H1 (cell line): ENCODE measurements at regions not wholly inside any gene's neighbourhood (a gene's known extent, or its start where the extent isn't known, plus 50 kb on each side); places are given as distances from the start of the nearest gene placed in this dataset.

Source experiments
- CTCF ChIA-PET: fragments of 300-600 bp; sonication (Branson Sonifier 250); formaldehyde crosslinking; loops from one replicate; lab custom pipeline; 2021; ENCODE audit not compliant: partially characterized antibody; lab: Charles Lee
- POLR2A ChIA-PET: fragments of 300-600 bp; sonication (Branson Sonifier 250); formaldehyde crosslinking; loops from one replicate; lab custom pipeline; 2021; ENCODE audit warnings: inconsistent platforms; ENCODE audit not compliant: partially characterized antibody; lab: Charles Lee
- DNase-seq, 2 experiments: peaks; one replicate each; pipeline versions ENCODE4 v3.0.0 to v3.0.0-alpha.2; 2010 to 2022; ENCODE audit warnings: low spot score in 2 of 2, low read depth in 1 of 2, mixed read lengths in 1 of 2
- FAIRE-seq: peaks from 2 replicates; lab custom pipeline; 2011; peaks lifted over from hg19 to GRCh38; lab: Jason Lieb, UNC
- H2AFZ ChIP-seq: 2 replicates; pipeline ENCODE4 v1.8.1; 2012; ENCODE audit warnings: low read length, inconsistent platforms
- H2AK5ac ChIP-seq: 2 replicates; pipeline ENCODE4 v1.6.1; 2013; ENCODE audit warnings: low read depth, low read length
- H2BK120ac ChIP-seq: replicated peaks from 2 replicates; pipeline ENCODE3; 2013; ENCODE audit warnings: low read depth, low read length, inconsistent platforms
- H2BK12ac ChIP-seq: 2 replicates; pipeline ENCODE4 v1.6.1; 2013; ENCODE audit warnings: low read depth, low read length
- H2BK15ac ChIP-seq: 2 replicates; pipeline ENCODE4 v1.6.1; 2013; ENCODE audit warnings: low read length
- H2BK20ac ChIP-seq: 2 replicates; pipeline ENCODE4 v1.6.1; 2013; ENCODE audit warnings: low read length
- H2BK5ac ChIP-seq: 2 replicates; pipeline ENCODE4 v1.6.1; 2013; ENCODE audit warnings: low read depth, low read length
- H3K14ac ChIP-seq: 2 replicates; pipeline ENCODE4 v1.6.1; 2013; ENCODE audit warnings: inconsistent platforms; ENCODE audit not compliant: insufficient read length
- H3K18ac ChIP-seq: 2 replicates; pipeline ENCODE4 v1.6.1; 2013; ENCODE audit warnings: low read length; ENCODE audit errors: extremely low read depth
- H3K23ac ChIP-seq: 2 replicates; pipeline ENCODE4 v1.6.1; 2013; ENCODE audit warnings: inconsistent platforms; ENCODE audit not compliant: insufficient read length
- H3K23me2 ChIP-seq: 2 replicates; pipeline ENCODE4 v1.6.1; 2013; ENCODE audit warnings: low read depth, low read length
- H3K27ac ChIP-seq: 2 replicates; pipeline ENCODE4 v1.6.1; 2011; ENCODE audit warnings: low read depth, low read length, inconsistent platforms
- H3K27me3 ChIP-seq, 4 experiments: replicated peaks in 1 of 4; 1 replicate in 1 of 4; 2 replicates in 3 of 4; pipeline versions ENCODE4 v1.6.1 to v1.8.1; 2011 to 2013; ENCODE audit warnings: low read length in 3 of 4, mild to moderate bottlenecking in 3 of 4, inconsistent platforms in 2 of 4, mixed read lengths in 2 of 4, moderate library complexity in 1 of 4; ENCODE audit not compliant: control insufficient read depth in 3 of 4, insufficient read depth in 3 of 4; ENCODE audit errors: extremely low read depth in 1 of 4
- H3K36me3 ChIP-seq, 4 experiments: 2 replicates each; pipeline versions ENCODE4 v1.6.1 to v1.8.1; 2011 to 2013; ENCODE audit warnings: mild to moderate bottlenecking in 4 of 4, low read length in 3 of 4, moderate library complexity in 2 of 4, control low read depth in 1 of 4, inconsistent platforms in 1 of 4; ENCODE audit not compliant: insufficient read depth in 4 of 4, control insufficient read depth in 2 of 4
- H3K4ac ChIP-seq: replicated peaks from 2 replicates; pipeline ENCODE3; 2013; ENCODE audit warnings: low read length, low read depth, mixed read lengths, inconsistent platforms; ENCODE audit not compliant: insufficient read length
- H3K4me1 ChIP-seq, 4 experiments: replicated peaks in 1 of 4; 1 replicate in 1 of 4; 2 replicates in 3 of 4; pipeline versions ENCODE4 v1.6.1 to v1.8.1; 2011 to 2013; ENCODE audit warnings: low read length in 3 of 4, inconsistent platforms in 2 of 4, mixed read lengths in 1 of 4; ENCODE audit not compliant: insufficient read depth in 4 of 4, control insufficient read depth in 3 of 4
- H3K4me2 ChIP-seq, 2 experiments: 2 replicates each; pipeline versions ENCODE4 v1.6.1 to v1.8.1; 2011 to 2013; ENCODE audit warnings: low read depth in 2 of 2, low read length in 2 of 2, control low read depth in 1 of 2, inconsistent platforms in 1 of 2, mild to moderate bottlenecking in 1 of 2; ENCODE audit not compliant: insufficient read depth in 1 of 2
- H3K4me3 ChIP-seq, 4 experiments: fragments of 200-600, 300-600 bp in 1 of 4; sonication (generic), shearing (Covaris generic), sonication (Bioruptor Twin) in 1 of 4; 2 replicates each; pipeline versions ENCODE4 v1.5.1 to v1.8.1; 2011 to 2016; ENCODE audit warnings: low read length in 4 of 4, low read depth in 3 of 4, control low read depth in 2 of 4, inconsistent platforms in 2 of 4, mild to moderate bottlenecking in 2 of 4, mixed read lengths in 1 of 4, moderate library complexity in 1 of 4; ENCODE audit not compliant: insufficient read depth in 2 of 4; ENCODE audit errors: extremely low read depth in 1 of 4
- H3K56ac ChIP-seq: replicated peaks from 2 replicates; pipeline ENCODE3; 2013; ENCODE audit warnings: low read depth, mild to moderate bottlenecking, mixed read lengths, low read length, inconsistent platforms; ENCODE audit not compliant: insufficient read length
- H3K79me1 ChIP-seq: 2 replicates; pipeline ENCODE4 v1.6.1; 2013; ENCODE audit warnings: low read depth, low read length, control low read depth
- H3K79me2 ChIP-seq, 2 experiments: 2 replicates each; pipeline versions ENCODE4 v1.6.1 to v1.8.1; 2012 to 2013; ENCODE audit warnings: low read length in 2 of 2, mild to moderate bottlenecking in 2 of 2, inconsistent platforms in 1 of 2; ENCODE audit not compliant: insufficient read depth in 2 of 2, control insufficient read depth in 1 of 2
- H3K9ac ChIP-seq, 4 experiments: replicated peaks in 1 of 4; 1 replicate in 1 of 4; 2 replicates in 3 of 4; pipeline versions ENCODE4 v1.6.1 to v1.8.1; 2011 to 2013; ENCODE audit warnings: low read depth in 3 of 4, low read length in 3 of 4, control low read depth in 2 of 4, mild to moderate bottlenecking in 2 of 4, moderate library complexity in 2 of 4, inconsistent platforms in 1 of 4; ENCODE audit errors: extremely low read depth in 1 of 4
- H3K9me3 ChIP-seq, 2 experiments: 2 replicates each; pipeline versions ENCODE4 v1.6.1 to v1.8.1; 2012 to 2013; ENCODE audit warnings: mild to moderate bottlenecking in 2 of 2, moderate library complexity in 2 of 2, control low read depth in 1 of 2, inconsistent platforms in 1 of 2, low read depth in 1 of 2, low read length in 1 of 2, mixed read lengths in 1 of 2; ENCODE audit not compliant: insufficient read depth in 2 of 2
- H4K20me1 ChIP-seq, 2 experiments: replicated peaks in 1 of 2; 2 replicates each; pipeline versions ENCODE3 to v1.8.1; 2011 to 2013; ENCODE audit warnings: inconsistent platforms in 2 of 2, low read length in 2 of 2, mild to moderate bottlenecking in 1 of 2; ENCODE audit not compliant: insufficient read depth in 2 of 2, control insufficient read depth in 1 of 2
- H4K5ac ChIP-seq: 2 replicates; pipeline ENCODE4 v1.6.1; 2013; ENCODE audit warnings: low read length, low read depth, mixed read lengths, inconsistent platforms; ENCODE audit not compliant: insufficient read length
- H4K8ac ChIP-seq: 2 replicates; pipeline ENCODE4 v1.8.0; 2013; ENCODE audit warnings: mild to moderate bottlenecking, moderate library complexity, low read length, inconsistent platforms; ENCODE audit not compliant: insufficient read depth; ENCODE audit errors: extremely low read depth
- H4K91ac ChIP-seq: replicated peaks from 2 replicates; pipeline ENCODE3; 2013; ENCODE audit warnings: low read length, mixed read lengths, inconsistent platforms; ENCODE audit not compliant: insufficient read length
- BACH1 ChIP-seq: IDR thresholded peaks from 2 replicates; pipeline ENCODE4 v1.6.1; 2012; ENCODE audit warnings: low read length, improper control_type of control experiment
- CBX5 ChIP-seq: fragments of 300-800, 300-1000 bp; sonication (generic); IDR thresholded peaks from 2 replicates; pipeline ENCODE4 v1.7.1; 2016; ENCODE audit warnings: antibody characterized with exemption, low read length, low read depth
- EGR1 ChIP-seq: IDR thresholded peaks from 2 replicates; pipeline ENCODE4 v1.6.1; 2011; ENCODE audit warnings: low read depth, low read length, borderline replicate concordance
- JUN ChIP-seq: IDR thresholded peaks from 2 replicates; pipeline ENCODE4 v1.6.1; 2011; ENCODE audit warnings: low read depth, mild to moderate bottlenecking, improper control_type of control experiment, low read length
- RFX5 ChIP-seq: IDR thresholded peaks from 2 replicates; pipeline ENCODE4 v1.6.1; 2011; ENCODE audit warnings: low read depth, low read length, improper control_type of control experiment, borderline replicate concordance
- SIN3A ChIP-seq, 2 experiments: IDR thresholded peaks in 1 of 2; conservative IDR thresholded peaks in 1 of 2; 2 replicates each; pipeline ENCODE4 v1.6.1; 2011 to 2012; ENCODE audit warnings: low read length in 2 of 2, improper control_type of control experiment in 1 of 2, low read depth in 1 of 2, mild to moderate bottlenecking in 1 of 2
- SIX5 ChIP-seq: IDR thresholded peaks from 2 replicates; pipeline ENCODE4 v1.6.1; 2011; ENCODE audit warnings: mild to moderate bottlenecking, low read depth, low read length
- SP1 ChIP-seq: IDR thresholded peaks from 2 replicates; pipeline ENCODE4 v1.6.1; 2011; ENCODE audit warnings: low read depth, low read length
- TAF1 ChIP-seq: IDR thresholded peaks from 2 replicates; pipeline ENCODE4 v1.6.1; 2011; ENCODE audit warnings: mild to moderate bottlenecking, low read depth, low read length
- TAF7 ChIP-seq: optimal IDR thresholded peaks from 2 replicates; pipeline ENCODE3; 2011; ENCODE audit warnings: low read depth, mild to moderate bottlenecking, inconsistent platforms, low read length, moderate library complexity, borderline replicate concordance
- YY1 ChIP-seq: IDR thresholded peaks from 2 replicates; pipeline ENCODE4 v1.6.1; 2011; ENCODE audit warnings: low read depth, mild to moderate bottlenecking, low read length
- WGBS, 2 experiments: shearing (Covaris generic) in 1 of 2; methylation state at CpG; one replicate each; pipeline versions ENCODE4 v1.1.6 to v1.1.7; 2013 to 2015; ENCODE audit warnings: low lambda C conversion rate in 2 of 2, mixed read lengths in 2 of 2, inconsistent platforms in 1 of 2, low coverage in 1 of 2, missing lambda C conversion rate in 1 of 2; ENCODE audit not compliant: insufficient replicate concordance in 2 of 2, insufficient coverage in 1 of 2, insufficient read length in 1 of 2; ENCODE audit errors: extremely low coverage in 1 of 2, missing lambda C conversion rate in 1 of 2; 5-methylcytosine and 5-hydroxymethylcytosine counted together

DNA sequence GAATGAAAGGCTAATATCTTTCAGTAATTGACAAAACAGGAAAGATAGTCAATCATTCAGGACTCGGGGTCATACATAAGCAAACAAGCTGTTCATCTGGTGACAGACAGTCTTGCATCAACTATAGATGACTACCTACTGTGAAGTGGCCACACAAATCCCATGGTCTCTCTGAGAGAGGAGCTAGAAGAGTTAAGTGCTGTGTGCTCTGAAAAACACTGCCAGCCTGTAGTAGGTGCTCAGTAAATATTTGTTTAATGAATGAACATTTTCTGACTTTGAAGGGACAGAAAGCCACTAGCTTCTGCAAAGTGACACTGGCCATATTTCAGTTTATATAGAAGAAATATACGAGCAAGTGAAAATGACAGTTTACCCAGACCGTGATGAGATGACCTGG, 184.0 kb upstream of the CHAC2 start:
- Histone ChIP-seq H3K18ac (no peak overlapping the region), H3K23ac (no peak overlapping the region), H3K36me3 (no peaks in the 10 kb centered on the region), H3K4me1 (no peaks in the 10 kb centered on the region), H3K23me2 (peaks cover 2% of the 10 kb centered on the region; the same call in 1 of the 2 replicates), H4K8ac (no peak overlapping the region), H2BK120ac (no peak overlapping the region), H3K9me3 (no peaks in the 10 kb centered on the region), H3K27me3 (no peaks in the 10 kb centered on the region), H2BK12ac (no peak overlapping the region), H2BK15ac (no peak overlapping the region), H3K27ac (no peak overlapping the region), H2AFZ (no peak overlapping the region), H3K4me2 (no peak overlapping the region), H4K91ac (no peak overlapping the region), H3K4ac (no peak overlapping the region), H2BK5ac (no peak overlapping the region), H3K56ac (no peak overlapping the region), H4K20me1 (no peaks in the 10 kb centered on the region), H3K14ac (no peak overlapping the region), H3K79me1 (peaks cover 2% of the 10 kb centered on the region; the same call in 1 of the 2 replicates), H4K5ac (no peak overlapping the region), H3K4me3 (no peak overlapping the region), H2AK5ac (no peak overlapping the region), H2BK20ac (no peak overlapping the region), H3K9ac (no peak overlapping the region), H3K79me2 (no peaks in the 10 kb centered on the region)
- FAIRE-seq (no peak), DNase-seq (no peak)
- CTCF ChIA-PET: no interaction called here
- WGBS, 2 experiments: 94% methylated on average over 3 of the region's 3 CpGs; no CpG with 5 or more reads in 1 of the 2 experiments
- POLR2A ChIA-PET: no interaction called here
- no peak for TF ChIP-seq EGR1
- no peak for TF ChIP-seq TAF7
- TF ChIP-seq YY1: no peak
- no peak for TF ChIP-seq SIX5
- TF ChIP-seq JUN: no peak
- TF ChIP-seq SIN3A (conservative IDR thresholded peaks at IDR 0.05 in 1 of 2, IDR thresholded peaks at IDR 0.05 in 1 of 2; ENCODE audit: low read depth in 1 of 2, low read length in 2 of 2): no peak
- TF ChIP-seq SP1: no peak
- no peak for TF ChIP-seq RFX5
- no peak for TF ChIP-seq BACH1
- no peak for TF ChIP-seq TAF1
- no peak for TF ChIP-seq CBX5
